WTC11 (cell line): ENCODE measurements at regions not wholly inside any gene's neighbourhood (a gene's known extent, or its start where the extent isn't known, plus 50 kb on each side); places are given as distances from the start of the nearest gene placed in this dataset.

Source experiments
- CBFB ChIP-seq: sonication (generic); formaldehyde crosslinking; IDR thresholded peaks from 2 replicates; pipeline ENCODE4 v1.8.1; 2022; ENCODE audit warnings: mild to moderate bottlenecking, low read depth, missing genetic modification reagents
- CREB1 ChIP-seq: sonication (generic); formaldehyde crosslinking; IDR thresholded peaks from 2 replicates; pipeline ENCODE4 v1.8.0; 2023; ENCODE audit warnings: mild to moderate bottlenecking, missing genetic modification reagents
- ESRRA ChIP-seq: sonication (generic); formaldehyde crosslinking; IDR thresholded peaks from 2 replicates; pipeline ENCODE4 v1.8.1; 2022; ENCODE audit warnings: mild to moderate bottlenecking, missing genetic modification reagents, borderline replicate concordance
- NR3C1 ChIP-seq: sonication (generic); formaldehyde crosslinking; conservative IDR thresholded peaks from 2 replicates; pipeline ENCODE4 v1.8.1; 2023; ENCODE audit warnings: low read depth, mild to moderate bottlenecking, missing genetic modification reagents
- RELA ChIP-seq: sonication (generic); formaldehyde crosslinking; IDR thresholded peaks from 2 replicates; pipeline ENCODE4 v1.8.1; 2022; ENCODE audit warnings: missing genetic modification reagents, mild to moderate bottlenecking, borderline replicate concordance
- TEAD4 ChIP-seq: sonication (generic); formaldehyde crosslinking; IDR thresholded peaks from 2 replicates; pipeline ENCODE4 v1.8.0; 2022; ENCODE audit warnings: mild to moderate bottlenecking, missing genetic modification reagents
- TF ChIP-seq, protein P1 (sequence below): fragments of 200-600 bp; IDR thresholded peaks from 2 replicates; pipeline ENCODE4 v1.8.0; 2022; ENCODE audit warnings: antibody characterized with exemption

DNA sequence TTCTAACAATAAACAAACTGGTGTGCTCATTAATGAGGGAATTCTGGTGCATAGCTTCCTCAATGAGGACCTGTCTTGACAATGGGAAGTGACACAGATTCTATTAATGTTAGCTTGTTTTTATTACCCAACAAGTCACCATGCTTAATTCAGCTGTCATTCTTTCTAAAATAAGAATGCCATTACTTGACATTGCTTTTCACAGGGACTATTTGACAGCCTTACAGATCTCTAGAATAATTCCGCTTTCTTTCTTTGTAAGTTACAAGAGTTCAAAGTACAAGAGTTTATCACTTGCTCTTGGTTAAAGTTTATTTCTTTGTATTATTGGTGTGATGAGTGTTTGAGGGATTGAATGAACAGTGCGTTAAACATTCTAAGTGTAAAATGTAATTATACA, 127.0 kb upstream of the COL5A2 start:
- TF ChIP-seq NR3C1 (no peak), CREB1 (CRISPR knock-in tag) (no peak), RELA (CRISPR knock-in tag) (no peak), CBFB (CRISPR knock-in tag) (no peak), TEAD4 (no peak), ESRRA (CRISPR knock-in tag) (no peak)
- TF ChIP-seq, protein P1, sequence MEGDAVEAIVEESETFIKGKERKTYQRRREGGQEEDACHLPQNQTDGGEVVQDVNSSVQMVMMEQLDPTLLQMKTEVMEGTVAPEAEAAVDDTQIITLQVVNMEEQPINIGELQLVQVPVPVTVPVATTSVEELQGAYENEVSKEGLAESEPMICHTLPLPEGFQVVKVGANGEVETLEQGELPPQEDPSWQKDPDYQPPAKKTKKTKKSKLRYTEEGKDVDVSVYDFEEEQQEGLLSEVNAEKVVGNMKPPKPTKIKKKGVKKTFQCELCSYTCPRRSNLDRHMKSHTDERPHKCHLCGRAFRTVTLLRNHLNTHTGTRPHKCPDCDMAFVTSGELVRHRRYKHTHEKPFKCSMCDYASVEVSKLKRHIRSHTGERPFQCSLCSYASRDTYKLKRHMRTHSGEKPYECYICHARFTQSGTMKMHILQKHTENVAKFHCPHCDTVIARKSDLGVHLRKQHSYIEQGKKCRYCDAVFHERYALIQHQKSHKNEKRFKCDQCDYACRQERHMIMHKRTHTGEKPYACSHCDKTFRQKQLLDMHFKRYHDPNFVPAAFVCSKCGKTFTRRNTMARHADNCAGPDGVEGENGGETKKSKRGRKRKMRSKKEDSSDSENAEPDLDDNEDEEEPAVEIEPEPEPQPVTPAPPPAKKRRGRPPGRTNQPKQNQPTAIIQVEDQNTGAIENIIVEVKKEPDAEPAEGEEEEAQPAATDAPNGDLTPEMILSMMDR, result no peak
